ENCODE measurements at regions not wholly inside any gene's neighbourhood (a gene's known extent, or its start where the extent isn't known, plus 50 kb on each side); places are given as distances from the start of the nearest gene placed in this dataset.

DNA sequence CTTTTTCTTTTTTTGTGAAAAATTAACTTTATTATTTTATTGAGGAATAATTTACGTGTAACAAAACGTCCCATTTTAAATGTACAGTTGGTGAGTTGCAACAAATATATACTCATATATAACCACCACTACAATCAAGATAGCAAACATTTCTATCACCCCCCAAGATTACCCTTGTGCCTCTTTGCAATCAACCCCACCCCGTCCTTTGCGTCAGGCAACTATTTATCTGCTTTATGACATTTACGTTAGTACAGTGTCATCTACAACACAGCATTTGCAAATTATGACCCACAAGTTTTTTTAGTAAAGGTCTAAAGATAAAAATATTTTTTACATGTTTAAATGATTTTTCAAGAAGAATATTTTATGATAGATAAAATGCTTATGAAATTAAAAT lies 485.6 kb upstream of the SOX9 start:
- BruUV-seq (replicated peaks), result no TSS peak
- Histone ChIP-seq H3K4me3 (replicated peaks in 1 of 3; ENCODE audit: insufficient read depth in 1 of 3, low read depth in 1 of 3, low read length in 3 of 3) (no peak overlapping the region), H4K20me1 (replicated peaks; ENCODE audit: control insufficient read depth, extremely low read depth, insufficient read depth, low read length) (no peaks in the 10 kb centered on the region), H3K9me1 (replicated peaks; ENCODE audit: control insufficient read depth, extremely low read depth, insufficient read depth, low read length) (no peaks in the 10 kb centered on the region), H3K79me2 (ENCODE audit: control insufficient read depth, insufficient read depth, low read length) (no peaks in the 10 kb centered on the region), H2AFZ (ENCODE audit: low read depth, low read length) (no peak overlapping the region), H3K9ac (replicated peaks; ENCODE audit: extremely low read depth, insufficient read depth, low read length) (no peak overlapping the region), H3K4me2 (ENCODE audit: insufficient read depth, low read length) (no peak overlapping the region), H3K9me3 (replicated peaks; ENCODE audit: control insufficient read depth, insufficient read depth, low read length) (peaks cover 4% of the 10 kb centered on the region), H3K4me1 (ENCODE audit: control insufficient read depth, extremely low read depth, insufficient read depth, low read length) (no peaks in the 10 kb centered on the region), H3K27ac (ENCODE audit: insufficient read depth, low read depth, low read length) (no peak overlapping the region), H3K27me3 (ENCODE audit: control insufficient read depth in 2 of 2, insufficient read depth in 2 of 2, low read length in 2 of 2) (no peaks in the 10 kb centered on the region), H3K36me3 (ENCODE audit: control insufficient read depth in 2 of 2, extremely low read depth in 1 of 2, insufficient read depth in 2 of 2, low read length in 2 of 2) (no peaks in the 10 kb centered on the region)
- ChIA-PET POLR2A (no interaction called here), CTCF (no interaction called here)
- intact Hi-C loops (cut with micrococcal nuclease), result no loop called here
- FAIRE-seq, result no peak
- no peak for DNase-seq (ENCODE audit: low read depth, low spot score)
- dilution Hi-C loops (cut with MboI; ENCODE audit: extremely low pct_ligation_motif_present, low sequenced_read_pairs), result no loop called here
- TF ChIP-seq EZH2 (IDR thresholded peaks at IDR 0.05; ENCODE audit: borderline replicate concordance, low read depth, low read length, severe bottlenecking) (no peak), MYC (IDR thresholded peaks at IDR 0.05; ENCODE audit: low read depth, low read length) (no peak), JUN (IDR thresholded peaks at IDR 0.05; ENCODE audit: borderline replicate concordance, insufficient read depth, insufficient read length, low read depth) (no peak), FOS (IDR thresholded peaks at IDR 0.05; ENCODE audit: borderline replicate concordance, insufficient read depth, low read length) (no peak), POLR2AphosphoS5 (IDR thresholded peaks at IDR 0.05; ENCODE audit: insufficient read depth, low read depth, low read length) (no peak), GATA2 (IDR thresholded peaks at IDR 0.05; ENCODE audit: insufficient read depth, insufficient read length, low read depth, low read length) (no peak), POLR2A (IDR thresholded peaks at IDR 0.05; ENCODE audit: low read depth, low read length) (no peak)
- TF ChIP-seq, protein P1, sequence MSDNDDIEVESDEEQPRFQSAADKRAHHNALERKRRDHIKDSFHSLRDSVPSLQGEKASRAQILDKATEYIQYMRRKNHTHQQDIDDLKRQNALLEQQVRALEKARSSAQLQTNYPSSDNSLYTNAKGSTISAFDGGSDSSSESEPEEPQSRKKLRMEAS (IDR thresholded peaks at IDR 0.05; ENCODE audit: insufficient read depth, insufficient read length), result no peak
- TF ChIP-seq, protein P2, sequence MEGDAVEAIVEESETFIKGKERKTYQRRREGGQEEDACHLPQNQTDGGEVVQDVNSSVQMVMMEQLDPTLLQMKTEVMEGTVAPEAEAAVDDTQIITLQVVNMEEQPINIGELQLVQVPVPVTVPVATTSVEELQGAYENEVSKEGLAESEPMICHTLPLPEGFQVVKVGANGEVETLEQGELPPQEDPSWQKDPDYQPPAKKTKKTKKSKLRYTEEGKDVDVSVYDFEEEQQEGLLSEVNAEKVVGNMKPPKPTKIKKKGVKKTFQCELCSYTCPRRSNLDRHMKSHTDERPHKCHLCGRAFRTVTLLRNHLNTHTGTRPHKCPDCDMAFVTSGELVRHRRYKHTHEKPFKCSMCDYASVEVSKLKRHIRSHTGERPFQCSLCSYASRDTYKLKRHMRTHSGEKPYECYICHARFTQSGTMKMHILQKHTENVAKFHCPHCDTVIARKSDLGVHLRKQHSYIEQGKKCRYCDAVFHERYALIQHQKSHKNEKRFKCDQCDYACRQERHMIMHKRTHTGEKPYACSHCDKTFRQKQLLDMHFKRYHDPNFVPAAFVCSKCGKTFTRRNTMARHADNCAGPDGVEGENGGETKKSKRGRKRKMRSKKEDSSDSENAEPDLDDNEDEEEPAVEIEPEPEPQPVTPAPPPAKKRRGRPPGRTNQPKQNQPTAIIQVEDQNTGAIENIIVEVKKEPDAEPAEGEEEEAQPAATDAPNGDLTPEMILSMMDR (IDR thresholded peaks at IDR 0.05; ENCODE audit: extremely low read depth in 1 of 2, insufficient read depth in 1 of 2, low read depth in 1 of 2, low read length in 2 of 2), result no peak

Data from endothelial cell of umbilical vein (primary cell).